ENCODE measurements at regions not wholly inside any gene's neighbourhood (a gene's known extent, or its start where the extent isn't known, plus 50 kb on each side); places are given as distances from the start of the nearest gene placed in this dataset.

GRCh38 chr1:55974714-55975441 is 604.5 kb downstream of the PLPP3 start:
- Mint-ChIP-seq H3K27ac (no peak overlapping the region), H3K9me3 (peaks cover 3% of the 10 kb centered on the region), H3K27me3 (peaks cover 4 to 8% of the 10 kb centered on the region in 2 donors), H3K36me3 (no peaks in the 10 kb centered on the region), H3K4me3 (no peak overlapping the region), H3K4me1 (ENCODE audit: low read depth in 2 of 2) (no peaks in the 10 kb centered on the region)
- DNase-seq (ENCODE audit: low spot score) (no peak), ATAC-seq (no peak)

DNA sequence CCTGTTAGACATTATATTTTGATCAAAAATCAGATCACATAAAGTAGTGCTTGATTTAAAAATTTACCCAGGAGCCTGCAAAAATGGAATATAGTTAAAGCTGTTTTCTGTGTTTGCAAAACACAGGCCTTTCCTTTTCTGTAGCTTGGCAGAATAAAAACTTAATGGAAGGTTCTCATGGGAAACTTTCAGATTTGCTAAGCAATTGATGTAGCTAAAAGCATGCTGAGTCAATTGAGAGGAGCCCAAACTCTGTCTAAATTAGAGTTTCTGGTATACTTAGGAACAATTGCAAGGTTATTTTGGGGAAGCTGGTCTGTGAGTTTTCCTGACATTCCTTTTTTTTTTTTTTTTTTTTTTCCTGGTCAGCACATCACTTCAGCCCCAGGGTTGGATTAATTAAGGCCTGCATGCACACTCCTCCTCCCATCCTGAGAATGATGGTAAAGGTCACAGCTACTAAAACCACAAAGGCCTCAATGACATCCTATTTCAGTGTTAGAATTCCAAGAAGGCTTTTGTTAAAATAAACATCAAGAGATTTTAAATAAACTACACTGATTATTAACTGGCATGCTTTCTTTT is 608.7 kb downstream of the PLPP3 start:
- Mint-ChIP-seq H3K4me1 (ENCODE audit: low read depth in 2 of 2) (no peaks in the 10 kb centered on the region), H3K4me3 (no peak overlapping the region), H3K36me3 (no peaks in the 10 kb centered on the region), H3K27ac (no peak overlapping the region), H3K9me3 (peaks cover 8% of the 10 kb centered on the region), H3K27me3 (peaks cover 11 to 24% of the 10 kb centered on the region in 2 donors)
- DNase-seq (ENCODE audit: low spot score), result no peak
- ATAC-seq, result no peak

- no peaks in the 10 kb centered on the region for H3K36me3 Mint-ChIP-seq
- no peaks in the 10 kb centered on the region for H3K4me1 Mint-ChIP-seq (ENCODE audit: low read depth in 2 of 2)
- no peak for DNase-seq (ENCODE audit: low spot score)
- no peak for ATAC-seq
- H3K27me3 Mint-ChIP-seq, result peaks cover 14 to 24% of the 10 kb centered on the region in 2 donors
- no peak overlapping the region for H3K4me3 Mint-ChIP-seq
- no peak overlapping the region for H3K27ac Mint-ChIP-seq
- peaks cover 8% of the 10 kb centered on the region for H3K9me3 Mint-ChIP-seq
These were observed 610.0 kb downstream of the PLPP3 start for GRCh38 chr1:55969322-55969721.

GRCh38 chr1:55968661-55969060 is 610.7 kb downstream of the PLPP3 start:
- Mint-ChIP-seq H3K9me3 (peaks cover 8% of the 10 kb centered on the region), H3K27ac (no peak overlapping the region), H3K27me3 (peaks cover 14 to 24% of the 10 kb centered on the region in 2 donors), H3K4me1 (ENCODE audit: low read depth in 2 of 2) (no peaks in the 10 kb centered on the region), H3K36me3 (no peaks in the 10 kb centered on the region), H3K4me3 (no peak overlapping the region)
- ATAC-seq, result no peak
- DNase-seq (ENCODE audit: low spot score), result no peak

GRCh38 chr1:55965981-55966461 is 613.3 kb downstream of the PLPP3 start:
- Mint-ChIP-seq H3K4me1 (ENCODE audit: low read depth in 2 of 2) (no peaks in the 10 kb centered on the region), H3K4me3 (no peak overlapping the region), H3K27me3 (peaks cover 16 to 37% of the 10 kb centered on the region in 2 donors), H3K36me3 (no peaks in the 10 kb centered on the region), H3K9me3 (peaks cover 5% of the 10 kb centered on the region), H3K27ac (no peak overlapping the region)
- ATAC-seq, result no peak
- no peak for DNase-seq (ENCODE audit: low spot score)

DNA sequence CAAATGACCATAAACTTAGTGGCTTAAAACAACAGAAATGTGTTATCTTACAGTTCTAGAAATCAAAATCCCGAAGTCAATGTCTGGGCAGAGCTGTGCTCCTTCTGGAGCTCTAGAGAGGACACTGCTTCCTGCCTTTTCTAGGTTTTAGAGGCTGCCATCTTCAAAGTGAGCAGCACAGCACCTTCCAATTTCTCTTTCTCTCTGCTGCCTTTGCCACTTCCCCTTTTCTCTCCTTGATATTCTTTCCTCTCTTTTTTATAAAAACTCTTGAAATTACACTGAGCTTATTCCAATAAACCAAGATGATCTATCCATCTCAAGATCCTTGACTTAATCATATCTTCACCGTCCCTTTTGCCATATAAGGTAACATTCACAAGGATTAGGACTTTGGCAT is 616.9 kb downstream of the PLPP3 start:
- no peak overlapping the region for H3K4me3 Mint-ChIP-seq
- H3K27ac Mint-ChIP-seq, result no peak overlapping the region
- ATAC-seq (no peak), DNase-seq (ENCODE audit: low spot score) (no peak)
- no peaks in the 10 kb centered on the region for H3K9me3 Mint-ChIP-seq
- peaks cover 10 to 22% of the 10 kb centered on the region in 2 donors for H3K27me3 Mint-ChIP-seq
- H3K36me3 Mint-ChIP-seq, result no peaks in the 10 kb centered on the region
- no peaks in the 10 kb centered on the region for H3K4me1 Mint-ChIP-seq (ENCODE audit: low read depth in 2 of 2)

DNA sequence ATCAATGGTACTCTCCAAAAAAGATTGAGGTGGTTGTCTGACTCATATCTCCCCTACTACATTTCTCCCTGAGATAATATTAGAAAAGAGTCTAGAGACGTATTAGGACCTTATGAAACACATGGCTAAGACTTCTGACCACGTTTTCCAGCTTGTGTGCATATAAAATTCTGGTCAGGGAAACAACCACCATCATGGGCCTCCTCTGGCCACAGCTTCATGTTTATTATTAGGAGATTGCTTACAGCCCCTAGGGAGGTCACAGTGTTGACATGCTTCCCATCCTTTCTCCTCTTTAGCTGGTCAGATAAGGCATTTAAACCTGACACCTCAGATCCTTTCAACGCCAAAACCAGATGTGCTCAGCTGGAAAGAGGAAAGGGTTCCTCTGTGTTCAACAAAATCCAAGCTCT is 620.2 kb downstream of the PLPP3 start:
- H3K36me3 Mint-ChIP-seq, result no peaks in the 10 kb centered on the region
- no peak overlapping the region for H3K4me3 Mint-ChIP-seq
- H3K27ac Mint-ChIP-seq, result no peak overlapping the region
- peaks cover 3% of the 10 kb centered on the region for H3K9me3 Mint-ChIP-seq
- ATAC-seq, result no peak
- no peaks in the 10 kb centered on the region for H3K4me1 Mint-ChIP-seq (ENCODE audit: low read depth in 2 of 2)
- H3K27me3 Mint-ChIP-seq, result peaks cover 13 to 29% of the 10 kb centered on the region in 2 donors
- no peak for DNase-seq (ENCODE audit: low spot score)

DNA sequence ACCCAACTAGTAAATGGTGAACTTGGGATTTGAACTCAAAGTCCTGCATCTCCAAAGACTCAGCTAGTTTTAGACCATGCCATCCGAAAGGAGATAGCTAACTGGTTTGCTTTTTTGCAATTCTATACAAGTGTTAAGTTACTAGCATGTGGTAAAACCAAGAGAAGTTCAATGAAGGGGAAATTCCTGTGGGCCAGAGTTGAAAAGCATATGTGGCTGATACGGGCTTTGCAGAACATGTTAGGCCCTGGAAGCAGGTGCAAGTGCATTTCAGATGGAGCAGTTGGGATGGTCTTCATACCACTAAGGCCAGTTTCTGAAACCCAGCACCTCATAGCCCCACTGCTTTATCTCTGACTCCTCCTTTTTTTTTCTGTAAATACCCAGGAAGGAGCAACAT is 620.9 kb downstream of the PLPP3 start:
- Mint-ChIP-seq H3K36me3 (no peaks in the 10 kb centered on the region), H3K9me3 (peaks cover 5% of the 10 kb centered on the region), H3K4me3 (no peak overlapping the region), H3K4me1 (ENCODE audit: low read depth in 2 of 2) (no peaks in the 10 kb centered on the region), H3K27ac (no peak overlapping the region), H3K27me3 (peaks cover 15 to 36% of the 10 kb centered on the region in 2 donors)
- DNase-seq (ENCODE audit: low spot score), result no peak
- ATAC-seq, result no peak

GRCh38 chr1:55957276-55957675 is 622.1 kb downstream of the PLPP3 start:
- Mint-ChIP-seq H3K27me3 (peaks cover 11 to 30% of the 10 kb centered on the region in 2 donors), H3K9me3 (peaks cover 5% of the 10 kb centered on the region), H3K4me1 (ENCODE audit: low read depth in 2 of 2) (no peaks in the 10 kb centered on the region), H3K4me3 (no peak overlapping the region), H3K36me3 (no peaks in the 10 kb centered on the region), H3K27ac (no peak overlapping the region)
- ATAC-seq (no peak), DNase-seq (ENCODE audit: low spot score) (no peak)

- H3K27ac Mint-ChIP-seq, result no peak overlapping the region
- ATAC-seq, result no peak
- DNase-seq (ENCODE audit: low spot score), result no peak
These were observed 624.2 kb downstream of the PLPP3 start for GRCh38 chr1:55955016-55955621.

GRCh38 chr1:55951291-55951690 is 628.1 kb downstream of the PLPP3 start:
- H3K27me3 Mint-ChIP-seq, result peaks cover 15 to 41% of the 10 kb centered on the region in 2 donors
- no peak for DNase-seq (ENCODE audit: low spot score)

More at GRCh38 chr1:55955016-55955621, 624.2 kb downstream of the PLPP3 start:
- Mint-ChIP-seq H3K36me3 (no peaks in the 10 kb centered on the region), H3K27me3 (peaks cover 11 to 22% of the 10 kb centered on the region in 2 donors), H3K4me3 (no peak overlapping the region), H3K4me1 (ENCODE audit: low read depth in 2 of 2) (no peaks in the 10 kb centered on the region), H3K9me3 (peaks cover 5% of the 10 kb centered on the region)

GRCh38 chr1:55947446-55947845 is 631.9 kb downstream of the PLPP3 start:
- no peaks in the 10 kb centered on the region for H3K4me1 Mint-ChIP-seq (ENCODE audit: low read depth in 2 of 2)
- no peak overlapping the region for H3K27ac Mint-ChIP-seq
- no peak for ATAC-seq
- no peak overlapping the region for H3K4me3 Mint-ChIP-seq
- H3K36me3 Mint-ChIP-seq, result no peaks in the 10 kb centered on the region
- peaks cover 2% of the 10 kb centered on the region for H3K9me3 Mint-ChIP-seq
- peaks cover 7 to 18% of the 10 kb centered on the region in 2 donors for H3K27me3 Mint-ChIP-seq
- no peak for DNase-seq (ENCODE audit: low spot score)

More at GRCh38 chr1:55951291-55951690, 628.1 kb downstream of the PLPP3 start:
- Mint-ChIP-seq H3K27ac (no peak overlapping the region), H3K36me3 (no peaks in the 10 kb centered on the region), H3K4me1 (ENCODE audit: low read depth in 2 of 2) (no peaks in the 10 kb centered on the region), H3K4me3 (no peak overlapping the region), H3K9me3 (peaks cover 8% of the 10 kb centered on the region)
- ATAC-seq, result no peak

DNA sequence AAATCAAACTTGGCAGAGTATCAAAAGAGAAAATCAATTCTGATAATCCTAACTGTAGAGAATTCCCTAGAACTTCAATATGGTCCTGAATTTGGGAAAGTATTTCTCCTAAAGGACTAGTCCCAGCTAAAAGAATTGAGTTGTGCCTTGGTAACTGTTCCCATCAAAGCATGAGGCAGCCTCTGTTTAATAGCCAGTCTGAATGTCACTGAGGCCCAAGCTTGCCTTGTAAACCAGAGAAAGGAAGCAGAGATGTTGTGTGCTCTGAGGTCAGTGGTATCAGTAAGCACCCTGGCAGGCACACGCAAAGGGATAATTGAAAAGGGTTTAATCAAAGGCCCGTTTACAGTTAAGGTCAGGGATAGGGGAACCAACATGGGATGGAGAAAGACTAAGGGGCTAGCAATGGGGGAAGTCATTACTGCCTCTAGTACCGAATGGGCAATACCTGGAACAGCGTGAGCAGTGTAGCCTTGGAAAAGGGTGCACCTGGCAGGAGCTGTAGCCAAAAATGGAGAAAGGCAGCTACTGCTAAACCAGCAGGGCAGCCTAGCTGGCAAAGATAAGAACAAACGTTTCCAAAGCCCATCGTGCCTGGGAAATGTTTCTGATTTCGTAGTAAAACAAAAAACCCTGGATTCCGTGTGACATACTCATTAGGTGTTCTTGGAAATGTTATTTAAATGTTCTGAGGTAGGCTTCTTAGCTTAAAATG is 635.5 kb downstream of the PLPP3 start:
- DNase-seq (ENCODE audit: low spot score), result no peak

More for the DNA sequence above, 635.5 kb downstream of the PLPP3 start:
- H3K9me3 Mint-ChIP-seq, result peaks cover 2% of the 10 kb centered on the region
- ATAC-seq, result no peak
- H3K4me1 Mint-ChIP-seq (ENCODE audit: low read depth in 2 of 2), result no peaks in the 10 kb centered on the region
- H3K36me3 Mint-ChIP-seq, result no peaks in the 10 kb centered on the region
- H3K27me3 Mint-ChIP-seq, result peaks cover 7 to 12% of the 10 kb centered on the region in 2 donors
- H3K27ac Mint-ChIP-seq, result no peak overlapping the region
- no peak overlapping the region for H3K4me3 Mint-ChIP-seq
